Stimulated activated CD4-positive, alpha-beta T cell treated with anti-CD3 and anti-CD28 coated beads, Interleukin-15, amount 100 ng/mL, for 24 hours (primary cell): ENCODE measurements at regions not wholly inside any gene's neighbourhood (a gene's known extent, or its start where the extent isn't known, plus 50 kb on each side); places are given as distances from the start of the nearest gene placed in this dataset.

Experiments used
- DNase-seq: peaks from one replicate; pipeline ENCODE4 v3.0.0-alpha.2; 2020

DNA sequence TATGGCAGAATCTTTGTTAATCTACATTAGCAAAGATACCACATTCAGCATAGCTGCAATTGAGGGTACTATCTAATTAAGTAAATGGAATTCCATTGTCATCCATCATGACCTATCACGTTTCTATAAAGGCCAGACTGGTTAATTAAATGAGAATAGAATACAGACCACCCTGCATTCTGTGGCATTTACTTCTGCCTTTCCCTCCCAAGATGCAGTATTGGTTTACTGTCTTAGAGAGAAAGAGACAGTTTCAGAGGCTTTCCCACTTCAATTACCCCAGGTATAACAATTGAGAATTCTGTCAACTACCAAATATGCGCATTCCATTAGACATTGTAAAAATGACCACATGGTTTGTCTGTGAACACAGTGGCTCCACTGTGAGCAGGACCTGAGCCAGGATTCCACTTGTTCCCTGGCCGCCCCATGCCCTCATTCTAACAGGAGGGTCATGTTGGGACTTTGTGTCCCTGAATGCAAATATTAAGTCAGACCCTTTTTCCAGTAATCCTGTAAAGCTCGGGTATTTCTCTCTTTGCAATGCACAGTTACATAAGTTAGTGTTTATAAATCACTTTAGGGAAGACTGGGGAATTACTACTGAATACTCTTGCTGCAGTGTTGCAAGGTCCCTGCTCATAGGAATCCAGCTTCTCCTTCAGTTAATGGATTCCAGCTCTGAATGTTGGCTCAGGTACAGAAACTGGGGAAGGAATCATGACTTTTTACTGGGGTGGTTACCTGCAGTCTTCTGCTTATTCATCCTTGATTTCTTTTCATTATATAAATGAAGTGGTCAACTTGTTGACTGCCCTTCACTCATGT lies 261.0 kb downstream of the PDGFC start:
- no peak for DNase-seq

DNA sequence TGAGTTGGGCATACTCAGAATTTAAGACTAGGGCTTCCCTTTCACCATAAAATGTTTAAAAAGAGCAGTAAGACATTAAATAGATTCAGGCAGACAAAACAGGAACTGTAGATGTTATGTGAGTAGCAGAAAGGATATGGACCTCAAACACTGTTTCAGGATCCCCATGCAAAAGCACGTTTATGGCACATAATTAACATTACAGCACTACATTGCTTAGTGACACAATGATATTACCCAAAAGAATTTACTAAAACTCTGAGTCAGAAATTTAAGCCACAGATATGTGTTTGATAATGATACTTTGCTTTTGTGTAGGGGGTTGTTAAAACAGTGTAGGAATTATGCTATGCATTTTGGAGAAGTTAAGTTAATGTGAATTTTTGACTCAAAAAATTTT lies 266.3 kb downstream of the PDGFC start:
- no peak for DNase-seq

DNA sequence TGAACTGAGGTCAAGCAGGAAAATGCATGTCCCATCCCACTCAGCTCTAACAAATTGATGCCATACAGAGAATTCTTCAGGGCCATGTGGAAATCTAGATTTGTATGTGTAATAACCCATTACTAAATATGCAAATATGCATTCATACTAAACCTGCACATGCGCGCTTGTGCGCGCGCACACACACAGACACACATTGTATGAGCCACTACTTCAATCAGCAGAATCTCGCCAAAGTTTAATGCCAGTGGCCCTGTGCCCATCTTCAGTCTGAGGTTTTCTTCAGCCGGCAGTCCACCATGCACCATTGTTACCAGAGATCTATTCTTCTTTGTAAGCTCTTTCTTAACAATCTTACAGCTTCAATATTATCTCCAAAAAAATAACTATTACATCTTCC lies 276.4 kb downstream of the PDGFC start:
- DNase-seq, result no peak

DNA sequence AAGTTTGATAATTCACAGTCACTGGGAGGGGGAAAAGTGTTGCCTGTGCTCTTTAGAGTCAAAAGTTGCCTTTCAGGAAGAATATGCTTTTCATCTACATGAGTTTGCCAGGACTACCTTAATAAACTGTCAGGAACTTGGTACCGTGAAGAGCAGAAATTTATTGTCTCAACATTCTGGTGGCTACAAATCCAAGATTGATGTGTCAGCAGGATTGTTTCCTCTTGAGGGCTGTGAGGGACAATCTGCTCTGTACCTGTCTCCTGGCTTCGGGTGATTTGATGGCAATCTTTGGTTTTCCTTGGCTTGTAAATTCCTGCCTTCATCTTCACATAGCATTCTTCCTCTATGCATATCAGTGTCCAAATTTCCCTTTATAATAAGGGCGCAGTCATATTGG lies 277.2 kb downstream of the PDGFC start:
- no peak for DNase-seq

- no peak for DNase-seq
Observed at GRCh38 chr4:156693557-156693956, 278.0 kb downstream of the PDGFC start.

DNA sequence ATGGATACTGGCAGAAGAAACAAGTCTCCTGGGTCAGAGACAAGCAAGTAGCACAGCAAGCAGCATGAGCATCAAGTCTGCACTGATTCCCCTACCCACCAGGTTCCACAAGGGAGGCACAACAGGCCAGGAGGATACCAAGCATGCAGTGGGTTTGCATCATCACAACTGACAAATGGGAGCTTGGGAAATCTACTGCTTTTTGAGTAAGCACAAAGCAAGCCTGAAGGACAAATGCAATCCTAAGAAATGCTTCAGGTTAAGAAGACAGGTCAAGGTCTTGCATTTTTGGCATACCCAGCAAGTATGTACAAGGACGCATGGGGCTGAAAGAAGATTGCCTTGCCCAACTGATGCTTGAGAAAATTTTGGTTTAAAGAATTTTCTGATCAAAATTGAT lies 279.6 kb downstream of the PDGFC start:
- DNase-seq, result no peak

DNA sequence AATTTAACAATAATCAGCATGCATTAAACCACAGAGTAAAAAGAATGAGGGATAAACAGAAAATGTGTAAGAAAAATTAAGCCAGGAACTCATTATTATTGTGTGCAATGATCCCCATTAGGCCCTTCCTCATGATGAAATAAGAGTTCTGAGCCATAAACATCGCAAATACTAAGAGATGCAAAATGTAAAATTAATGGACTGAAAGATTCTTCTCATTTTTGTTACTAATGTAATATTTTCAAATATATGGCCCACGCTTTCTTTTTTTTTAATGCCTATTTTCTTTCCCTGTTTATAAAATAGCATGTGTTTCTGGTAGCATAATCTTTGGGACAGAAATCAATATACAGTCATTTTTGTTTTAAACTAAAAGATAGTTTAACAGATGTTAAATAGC lies 281.0 kb downstream of the PDGFC start:
- no peak for DNase-seq

DNA sequence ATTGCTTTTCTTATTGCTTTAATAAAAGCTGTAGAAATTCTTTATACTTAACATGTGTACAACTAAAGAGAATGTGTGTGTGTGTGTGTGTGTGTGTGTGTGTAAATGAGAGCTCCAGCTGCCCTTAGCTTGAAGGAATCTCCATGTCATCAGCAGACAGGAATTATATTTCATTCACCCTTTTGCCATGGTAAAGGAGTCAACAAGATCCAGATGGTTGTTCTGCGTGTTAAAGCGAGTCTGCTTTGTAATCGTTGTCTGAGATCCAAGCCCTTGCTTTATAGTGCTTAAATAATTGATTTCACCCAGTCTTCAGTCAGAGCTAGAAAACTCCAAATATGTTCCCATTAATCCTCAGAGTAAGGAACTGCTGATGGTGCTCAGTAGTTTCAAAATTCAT lies 285.5 kb downstream of the PDGFC start:
- DNase-seq, result no peak

DNA sequence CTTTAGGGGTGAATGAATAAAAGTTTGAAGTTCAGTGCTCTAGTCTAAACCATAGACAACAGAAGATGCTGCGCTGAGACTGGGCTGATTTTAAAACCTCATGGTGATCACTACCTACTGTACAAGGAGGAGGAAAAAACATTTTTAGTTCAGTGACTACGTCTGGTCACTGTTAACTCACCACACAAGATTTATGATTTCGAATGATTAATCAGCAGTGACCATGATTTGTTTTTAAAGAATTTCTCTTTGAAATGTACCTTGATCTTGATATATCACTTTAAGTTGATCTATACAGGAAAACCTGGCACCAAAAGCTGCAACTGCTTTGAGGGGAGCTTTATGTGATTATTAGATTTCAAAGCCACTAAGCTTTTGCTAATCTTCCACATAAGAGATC lies 286.3 kb downstream of the PDGFC start:
- no peak for DNase-seq

DNA sequence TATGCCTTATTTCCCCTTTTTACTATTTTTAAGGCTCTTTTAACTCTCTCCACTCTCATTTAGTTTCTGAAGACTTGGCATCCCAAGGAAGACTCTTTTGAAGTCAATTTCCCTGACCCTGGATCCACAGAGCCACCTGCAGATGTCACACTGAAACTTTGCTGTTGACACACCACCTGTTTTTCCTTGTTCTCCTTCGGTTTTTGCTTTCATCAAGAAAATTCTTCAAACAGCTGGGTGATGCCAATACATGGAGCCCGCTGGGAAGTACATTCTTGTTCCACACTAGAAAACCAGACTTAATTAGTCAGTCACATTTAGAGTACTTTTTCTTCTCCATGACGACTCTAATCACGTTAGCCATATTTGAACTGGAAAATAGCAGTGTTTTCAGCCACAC lies 293.9 kb downstream of the PDGFC start:
- no peak for DNase-seq

DNA sequence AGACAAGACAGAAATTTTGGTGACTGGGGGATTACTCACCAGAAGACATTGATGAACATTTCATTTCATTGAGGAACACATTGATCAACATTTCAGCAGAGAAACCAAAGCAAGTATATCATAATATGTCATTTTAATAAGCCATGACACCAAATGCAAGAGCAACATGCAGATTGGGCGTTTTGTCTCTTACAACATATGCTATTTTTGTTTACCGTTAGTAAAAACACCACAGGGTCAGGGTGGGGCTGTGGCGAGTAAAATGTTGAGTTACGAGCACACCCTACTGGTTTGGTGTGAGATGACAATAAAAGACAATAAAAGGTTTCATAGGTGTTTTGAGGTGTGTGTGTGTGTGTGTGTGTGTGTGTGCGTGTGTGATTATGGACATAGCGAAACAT lies 294.5 kb downstream of the PDGFC start:
- no peak for DNase-seq

GRCh38 chr4:156676116-156676851 lies 295.3 kb downstream of the PDGFC start:
- no peak for DNase-seq

DNA sequence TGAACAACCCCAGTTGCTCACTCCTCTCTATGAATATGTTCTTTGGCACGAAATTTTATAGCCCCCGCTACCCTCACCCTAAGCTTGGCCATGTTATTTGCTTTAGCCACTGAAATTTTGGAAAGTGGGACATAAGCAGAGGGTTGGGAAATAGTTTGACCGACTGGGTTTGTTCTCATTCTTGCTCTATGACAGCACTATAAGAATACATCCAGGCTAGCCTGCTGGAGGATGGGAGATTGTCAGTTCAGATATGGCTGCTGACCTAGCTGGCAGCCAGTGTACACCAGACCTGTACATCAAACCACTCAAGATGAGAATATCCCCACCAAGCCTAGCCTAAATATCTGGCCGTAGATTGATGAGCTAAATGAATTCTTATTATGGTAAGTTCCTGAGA lies 298.1 kb downstream of the PDGFC start:
- DNase-seq, result no peak

- DNase-seq, result no peak
Observed at GRCh38 chr4:156672492-156673305, 298.9 kb downstream of the PDGFC start.

GRCh38 chr4:156665780-156666366 lies 305.7 kb downstream of the PDGFC start:
- no peak for DNase-seq

GRCh38 chr4:156663663-156664062 lies 307.9 kb downstream of the PDGFC start:
- no peak for DNase-seq

DNA sequence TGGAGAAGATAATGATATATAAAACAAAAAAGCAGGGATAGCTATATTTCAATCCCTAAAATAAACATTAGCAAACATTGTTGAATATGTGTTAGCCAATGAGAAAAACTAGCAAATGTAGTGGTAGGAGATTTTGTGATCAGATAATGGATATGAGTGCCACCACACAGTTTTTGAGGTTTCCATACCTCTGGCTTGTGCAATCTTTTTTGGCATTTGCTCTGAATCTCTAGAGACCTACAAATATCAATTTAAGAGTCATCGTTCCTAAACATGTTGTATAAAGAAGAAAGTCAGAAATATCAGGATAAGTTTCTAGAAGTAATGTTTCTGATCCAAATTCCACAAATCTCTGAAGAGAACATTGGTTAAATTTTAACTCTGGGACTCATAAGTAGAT lies 308.7 kb downstream of the PDGFC start:
- DNase-seq, result no peak

DNA sequence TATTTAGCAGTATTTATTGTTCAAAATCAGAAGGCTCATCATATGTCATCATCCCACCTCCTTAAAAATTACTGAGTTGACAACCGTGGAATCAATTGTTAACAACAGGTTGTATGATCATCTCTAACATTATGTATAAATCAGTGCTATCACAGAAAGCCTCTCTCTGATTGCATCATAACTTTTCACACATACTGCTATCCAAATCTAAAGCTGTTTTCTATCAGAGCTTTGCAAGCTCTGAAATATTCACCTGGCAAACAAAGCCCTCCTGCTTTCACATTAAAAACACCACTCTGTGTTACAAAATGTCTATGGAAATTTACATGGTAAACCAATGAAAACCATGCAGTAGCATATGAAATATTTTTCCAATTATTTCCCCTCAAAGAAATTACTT lies 310.0 kb downstream of the PDGFC start:
- DNase-seq, result no peak

DNA sequence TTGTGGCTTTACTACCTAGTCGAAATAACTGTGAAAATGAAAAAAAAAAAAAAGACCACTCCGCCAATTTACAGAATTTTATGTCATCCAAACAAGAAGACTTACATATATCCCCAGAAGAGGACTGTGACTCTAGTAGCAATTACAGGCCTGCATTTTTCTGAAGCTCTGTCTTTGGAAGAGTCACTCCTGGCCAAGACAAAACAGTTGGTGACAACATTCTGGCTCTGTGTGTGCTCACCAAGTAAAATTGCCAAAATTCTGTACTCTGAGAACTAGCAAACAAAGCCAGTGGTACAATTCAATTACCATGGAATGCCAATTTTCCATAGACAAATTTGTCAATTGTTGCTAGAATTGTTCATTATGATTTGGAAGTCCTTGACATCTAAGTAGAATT lies 311.1 kb downstream of the PDGFC start:
- no peak for DNase-seq

DNA sequence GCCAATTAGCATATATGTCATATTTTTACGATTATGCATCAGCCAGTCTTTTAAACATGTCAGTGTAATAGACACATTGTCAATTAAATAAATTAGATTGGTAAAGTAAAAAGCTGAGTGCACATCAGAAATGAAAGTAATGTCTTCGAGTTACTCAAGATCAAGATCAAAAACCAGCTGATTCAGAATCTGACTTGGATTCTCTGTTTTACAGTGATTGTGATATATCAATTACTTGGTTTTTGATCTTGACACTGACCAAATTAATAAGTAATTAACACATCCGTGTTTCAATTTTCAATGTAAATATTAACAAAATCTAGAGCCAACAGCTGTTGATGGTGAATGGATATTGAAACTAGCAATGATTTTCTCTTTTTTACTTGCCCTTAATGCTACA lies 311.6 kb downstream of the PDGFC start:
- DNase-seq, result no peak

DNA sequence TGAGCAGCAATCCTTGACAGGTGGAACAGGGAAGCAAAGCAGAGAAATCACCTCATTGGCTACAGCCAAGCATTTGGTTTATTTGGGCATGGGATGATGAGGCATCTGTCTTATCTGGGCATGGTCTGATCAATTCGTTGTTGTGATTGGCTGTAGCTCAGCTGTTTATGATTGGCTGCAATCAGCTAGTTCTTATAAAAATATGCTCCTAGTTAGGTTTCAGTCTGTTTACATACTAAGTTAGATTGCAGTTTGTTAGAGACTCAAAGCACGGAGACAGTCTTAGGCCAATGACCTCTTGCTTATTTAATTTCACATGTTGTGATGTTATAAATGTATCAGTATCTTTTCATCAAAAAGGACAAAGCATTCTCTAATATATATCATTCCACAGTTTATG lies 312.0 kb downstream of the PDGFC start:
- DNase-seq, result no peak

- no peak for DNase-seq
Observed at GRCh38 chr4:156656896-156657295, 314.7 kb downstream of the PDGFC start.

DNA sequence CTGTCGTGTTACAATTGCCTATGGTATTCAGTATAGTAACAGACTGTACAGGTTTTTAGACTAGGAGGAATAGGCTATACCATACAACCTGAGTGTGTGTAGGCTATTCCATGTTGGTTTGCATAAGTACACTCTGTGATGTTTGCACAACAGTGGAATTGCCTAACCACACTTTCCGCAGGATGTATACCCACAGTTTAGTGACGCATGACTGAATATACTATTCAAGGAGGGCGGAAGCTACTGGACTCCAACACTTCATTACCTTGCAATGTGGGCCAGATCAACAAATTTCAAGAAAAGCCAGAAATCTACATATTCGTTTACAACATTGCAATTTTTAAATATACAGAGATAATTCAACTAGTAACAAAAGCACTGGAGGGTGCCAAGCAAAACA lies 317.2 kb downstream of the PDGFC start:
- no peak for DNase-seq
